ENCODE measurements at regions not wholly inside any gene's neighbourhood (a gene's known extent, or its start where the extent isn't known, plus 50 kb on each side); places are given as distances from the start of the nearest gene placed in this dataset.

GRCh38 chr6:103081126-103081525, 1687.6 kb downstream of the GRIK2 start:
- ChIA-PET POLR2A (no interaction called here), CTCF (ENCODE audit: low intra/inter-chr PET ratio, low total read pairs) (no interaction called here)
- Histone ChIP-seq H3K79me2 (ENCODE audit: insufficient read depth, low read length) (no peaks in the 10 kb centered on the region), H2AFZ (ENCODE audit: low read length) (no peak overlapping the region), H3K36me3 (replicated peaks in 1 of 2; ENCODE audit: control insufficient read depth in 1 of 2, insufficient read depth in 2 of 2, low read length in 2 of 2) (no peaks in the 10 kb centered on the region), H3K4me2 (ENCODE audit: low read depth, low read length) (no peak overlapping the region), H3K4me3 (replicated peaks in 1 of 3; ENCODE audit: insufficient read depth in 1 of 3, low read depth in 2 of 3, low read length in 3 of 3) (no peak overlapping the region), H4K20me1 (ENCODE audit: insufficient read depth, low read length) (no peaks in the 10 kb centered on the region), H3K4me1 (ENCODE audit: insufficient read depth, low read length) (no peaks in the 10 kb centered on the region), H3K9me3 (ENCODE audit: low read length) (no peaks in the 10 kb centered on the region), H3K27ac (ENCODE audit: extremely low read length, insufficient read depth, low read length) (no peak overlapping the region), H3K9ac (ENCODE audit: insufficient read depth, low read depth, low read length) (no peak overlapping the region), H3K27me3 (ENCODE audit: control insufficient read depth in 1 of 2, insufficient read depth in 2 of 2, low read length in 2 of 2) (no peaks in the 10 kb centered on the region)
- no peak for DNase-seq (ENCODE audit: low spot score)
- in situ Hi-C loops (cut with HindIII; ENCODE audit: extremely low pct_ligation_motif_present, low pct_unique_long_range_greater_than_20kb) = no loop called here
- BruUV-seq (replicated peaks) = no TSS peak
- no peak for ATAC-seq
- intact Hi-C loops (cut with micrococcal nuclease; ENCODE audit: unreplicated experiment) = no loop called here
- FAIRE-seq = no peak
- WGBS (ENCODE audit: low lambda C conversion rate) = 3% methylated on average over 1 of the region's 1 CpG
- TF ChIP-seq ZNF646 (CRISPR knock-in tag; IDR thresholded peaks at IDR 0.05) (no peak), ZNF251 (CRISPR knock-in tag; IDR thresholded peaks at IDR 0.05) (no peak), ZNF782 (CRISPR knock-in tag; IDR thresholded peaks at IDR 0.05; ENCODE audit: borderline replicate concordance) (no peak), IRF2 (CRISPR knock-in tag; IDR thresholded peaks at IDR 0.05) (no peak), TMF1 (CRISPR knock-in tag; IDR thresholded peaks at IDR 0.05; ENCODE audit: low read depth) (no peak), TRAFD1 (CRISPR knock-in tag; IDR thresholded peaks at IDR 0.05; ENCODE audit: borderline replicate concordance) (no peak), SP140L (CRISPR knock-in tag; IDR thresholded peaks at IDR 0.05; ENCODE audit: borderline replicate concordance) (no peak), ZNF44 (CRISPR knock-in tag; IDR thresholded peaks at IDR 0.05) (no peak), ZNF230 (CRISPR knock-in tag; IDR thresholded peaks at IDR 0.05) (no peak), ZBTB46 (CRISPR knock-in tag; IDR thresholded peaks at IDR 0.05; ENCODE audit: borderline replicate concordance) (no peak), PCBP2 (optimal IDR thresholded peaks at IDR 0.05; ENCODE audit: low read depth, low read length, poor library complexity, severe bottlenecking) (no peak), ZHX1 (CRISPR knock-in tag; IDR thresholded peaks at IDR 0.05; ENCODE audit: low read depth) (no peak), TOPORS (CRISPR knock-in tag; IDR thresholded peaks at IDR 0.05) (no peak)

Data from HepG2 (cell line).